HCT116 (cell line): ENCODE measurements at regions not wholly inside any gene's neighbourhood (a gene's known extent, or its start where the extent isn't known, plus 50 kb on each side); places are given as distances from the start of the nearest gene placed in this dataset.
"Not testable (repeated sequence)": the region's sequence is repeated elsewhere in the genome, so short reads cannot be mapped to it uniquely, and the experiment has no call there.

Experiments
- ATAC-seq: fragments of 200-7000 bp; cut with Tn5 transposase; 2 replicates; pipeline ENCODE4 v1.9.1; 2020; ENCODE audit warnings: mild to moderate bottlenecking, moderate library complexity
- BruUV-seq: library from RNA; stranded (reverse); fragments of 400-500 nt; replicated peaks from 2 replicates; lab custom pipeline; 2021; lab: Mats Ljungman, UMichigan
- CTCF ChIA-PET: fragments of 300-600 bp; sonication (Branson Sonifier 250); formaldehyde crosslinking; loops from one replicate; lab custom pipeline; 2021; ENCODE audit warnings: antibody characterized with exemption; lab: Charles Lee
- POLR2A ChIA-PET: fragments of 300-600, 350-600 bp; sonication (Branson Sonifier 250); formaldehyde crosslinking; loops from one replicate; lab custom pipeline; 2021; ENCODE audit warnings: antibody characterized with exemption; lab: Charles Lee
- RAD21 ChIA-PET, 2 experiments: fragments of 300-600 bp; sonication (Branson Sonifier 250); formaldehyde crosslinking; loops; one replicate each; lab custom pipeline; 2023; ENCODE audit warnings: low total read pairs in 2 of 2; ENCODE audit not compliant: uncharacterized antibody in 2 of 2, unreplicated experiment in 2 of 2, low non-redundant PET in 1 of 2; lab: Charles Lee
- DNase-seq: peaks from one replicate; pipeline ENCODE4 v3.0.0-alpha.2; 2010; ENCODE audit warnings: low read depth, low spot score
- H2AFZ ChIP-seq: fragments of 200-600 bp; shearing (Covaris generic), sonication (generic); 2 replicates; pipeline ENCODE4 v1.6.1; 2017; ENCODE audit warnings: low read depth, mixed run types, mixed read lengths, antibody characterized with exemption, low read length; ENCODE audit not compliant: poor library complexity, severe bottlenecking
- H3K27ac ChIP-seq: 2 replicates; pipeline ENCODE4 v1.5.1; 2012; ENCODE audit warnings: low read depth, low read length
- H3K27me3 ChIP-seq: fragments of 200-600 bp; sonication (generic); 2 replicates; pipeline ENCODE4 v1.6.1; 2016; ENCODE audit warnings: mixed run types, low read length, mixed read lengths; ENCODE audit not compliant: insufficient read depth
- H3K36me3 ChIP-seq, 2 experiments: fragments of 200-500 bp in 1 of 2; fragments of 200-600 bp in 1 of 2; sonication (Bioruptor generic) in 1 of 2; sonication (generic) in 1 of 2; 2 replicates each; pipeline versions ENCODE4 v1.5.1 to v1.6.1; 2014 to 2016; ENCODE audit warnings: low read length in 2 of 2, inconsistent platforms in 1 of 2, mixed read lengths in 1 of 2, mixed run types in 1 of 2; ENCODE audit not compliant: insufficient read depth in 2 of 2, control insufficient read depth in 1 of 2
- H3K4me1 ChIP-seq, 2 experiments: fragments of 200-600 bp in 1 of 2; sonication (generic) in 1 of 2; 2 replicates each; pipeline versions ENCODE4 v1.5.1 to v1.6.1; 2012 to 2017; ENCODE audit warnings: low read length in 2 of 2, inconsistent platforms in 1 of 2, mild to moderate bottlenecking in 1 of 2, mixed read lengths in 1 of 2, mixed run types in 1 of 2, moderate library complexity in 1 of 2; ENCODE audit not compliant: insufficient read depth in 2 of 2, control insufficient read depth in 1 of 2
- H3K4me2 ChIP-seq: fragments of 200-600 bp; sonication (generic); 2 replicates; pipeline ENCODE4 v1.6.1; 2017; ENCODE audit warnings: mixed run types, low read length, mixed read lengths
- H3K4me3 ChIP-seq, 2 experiments: fragments of 200-600 bp in 1 of 2; sonication (generic) in 1 of 2; replicated peaks in 1 of 2; 2 replicates each; pipeline ENCODE4 v1.5.1; 2011 to 2016; ENCODE audit warnings: low read length in 2 of 2, control low read depth in 1 of 2, low read depth in 1 of 2, mild to moderate bottlenecking in 1 of 2, mixed read lengths in 1 of 2, mixed run types in 1 of 2
- H3K79me2 ChIP-seq: fragments of 200-600 bp; sonication (generic); 2 replicates; pipeline ENCODE4 v1.6.1; 2017; ENCODE audit warnings: mild to moderate bottlenecking, mixed run types, low read length, moderate library complexity, mixed read lengths; ENCODE audit not compliant: insufficient read depth
- H3K9ac ChIP-seq: fragments of 200-600 bp; sonication (generic); 2 replicates; pipeline ENCODE4 v1.6.1; 2016; ENCODE audit warnings: low read length, mixed read lengths
- H3K9me2 ChIP-seq: fragments of 200-600 bp; sonication (generic), shearing (Covaris generic); 2 replicates; pipeline ENCODE4 v1.6.1; 2017; ENCODE audit warnings: mixed run types, mild to moderate bottlenecking, moderate library complexity; ENCODE audit not compliant: insufficient read depth
- H3K9me3 ChIP-seq, 2 experiments: fragments of 200-500 bp in 1 of 2; fragments of 200-600 bp in 1 of 2; sonication (Bioruptor generic) in 1 of 2; sonication (generic) in 1 of 2; 2 replicates each; pipeline ENCODE4 v1.6.1; 2014 to 2017; ENCODE audit warnings: low read length in 2 of 2, mixed read lengths in 2 of 2, inconsistent platforms in 1 of 2, low read depth in 1 of 2, mild to moderate bottlenecking in 1 of 2, mixed run types in 1 of 2, moderate library complexity in 1 of 2; ENCODE audit not compliant: control insufficient read depth in 1 of 2, insufficient read depth in 1 of 2
- H4K20me1 ChIP-seq: fragments of 200-600 bp; sonication (generic), shearing (Covaris generic); 2 replicates; pipeline ENCODE4 v1.6.1; 2017; ENCODE audit warnings: mixed run types, mild to moderate bottlenecking, moderate library complexity; ENCODE audit not compliant: insufficient read depth
- EGR1 ChIP-seq: IDR thresholded peaks from 2 replicates; pipeline ENCODE4 v1.6.1; 2012; ENCODE audit warnings: low read depth
- ELF1 ChIP-seq: IDR thresholded peaks from 2 replicates; pipeline ENCODE4 v1.6.1; 2012; ENCODE audit warnings: low read depth, borderline replicate concordance
- SIN3A ChIP-seq: IDR thresholded peaks from 2 replicates; pipeline ENCODE4 v1.6.1; 2012; ENCODE audit warnings: low read depth
- SRF ChIP-seq: IDR thresholded peaks from 2 replicates; pipeline ENCODE4 v1.6.1; 2012; ENCODE audit warnings: low read depth
- TCF7L2 ChIP-seq: IDR thresholded peaks from 2 replicates; pipeline ENCODE4 v1.7.0; 2011; ENCODE audit warnings: borderline replicate concordance, inconsistent platforms; ENCODE audit not compliant: insufficient read depth, insufficient read length; ENCODE audit errors: extremely low read depth
- intact Hi-C: fragments of 100-400 bp; cut with micrococcal nuclease; formaldehyde crosslinking; loops from 2 replicates; pipeline ENCODE4 v1.10.0; 2022
- TF ChIP-seq, protein P1 (sequence below): IDR thresholded peaks from 2 replicates; pipeline ENCODE4 v1.6.1; 2012

DNA sequence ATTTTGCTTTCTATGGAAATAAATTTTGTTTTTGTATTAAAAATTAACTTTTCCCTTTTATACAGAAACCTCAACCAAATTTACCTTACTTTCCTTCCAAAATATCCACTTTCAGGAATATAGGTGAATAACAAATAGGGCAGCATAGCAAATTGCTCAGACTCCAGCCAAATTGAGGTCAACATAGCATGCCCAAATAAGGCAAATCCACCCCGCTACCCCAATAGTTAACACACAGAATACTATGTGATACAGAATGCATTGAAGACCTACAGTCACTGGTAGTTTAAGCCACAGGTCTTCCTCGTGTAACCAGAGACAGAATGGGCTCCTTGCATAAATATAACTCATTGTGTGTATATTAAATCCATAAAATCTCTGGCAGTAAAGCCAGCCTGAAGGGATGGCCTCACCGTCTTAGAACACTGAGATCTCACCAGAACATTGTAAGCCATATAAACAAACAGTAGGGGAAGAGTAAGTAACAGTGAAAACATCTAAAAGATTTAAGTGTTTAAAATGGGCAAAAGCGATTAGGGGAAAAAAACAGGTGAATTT is 72.2 kb downstream of the PMAIP1 start:
- Histone ChIP-seq H3K36me3 (no peaks in the 10 kb centered on the region), H3K9me2 (no peaks in the 10 kb centered on the region), H3K79me2 (no peaks in the 10 kb centered on the region), H3K4me1 (no peaks in the 10 kb centered on the region), H3K9ac (no peak overlapping the region), H3K4me2 (no peak overlapping the region)
- ChIA-PET POLR2A (no interaction called here), RAD21 (no interaction called here)
- intact Hi-C loops, result no loop called here
- no peak for ATAC-seq
- no peak for DNase-seq
- TF ChIP-seq ELF1, result no peak
- TF ChIP-seq TCF7L2, result no peak
- TF ChIP-seq EGR1, result no peak
- no peak for TF ChIP-seq SIN3A
- TF ChIP-seq SRF, result peak; percentile 31; the same call in 1 of the 2 replicates
- TF ChIP-seq, protein P1, sequence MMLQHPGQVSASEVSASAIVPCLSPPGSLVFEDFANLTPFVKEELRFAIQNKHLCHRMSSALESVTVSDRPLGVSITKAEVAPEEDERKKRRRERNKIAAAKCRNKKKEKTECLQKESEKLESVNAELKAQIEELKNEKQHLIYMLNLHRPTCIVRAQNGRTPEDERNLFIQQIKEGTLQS, result no peak
- TF ChIP-seq, all 23 proteins: peak for 1
- no peak overlapping the region for H3K27ac ChIP-seq
- H3K27me3 ChIP-seq, result no peaks in the 10 kb centered on the region
- BruUV-seq, result no TSS peak
- CTCF ChIA-PET, result no interaction called here
- no peak overlapping the region for H2AFZ ChIP-seq
- H4K20me1 ChIP-seq, result no peaks in the 10 kb centered on the region
- H3K4me3 ChIP-seq, result no peak overlapping the region
- no peaks in the 10 kb centered on the region for H3K9me3 ChIP-seq

DNA sequence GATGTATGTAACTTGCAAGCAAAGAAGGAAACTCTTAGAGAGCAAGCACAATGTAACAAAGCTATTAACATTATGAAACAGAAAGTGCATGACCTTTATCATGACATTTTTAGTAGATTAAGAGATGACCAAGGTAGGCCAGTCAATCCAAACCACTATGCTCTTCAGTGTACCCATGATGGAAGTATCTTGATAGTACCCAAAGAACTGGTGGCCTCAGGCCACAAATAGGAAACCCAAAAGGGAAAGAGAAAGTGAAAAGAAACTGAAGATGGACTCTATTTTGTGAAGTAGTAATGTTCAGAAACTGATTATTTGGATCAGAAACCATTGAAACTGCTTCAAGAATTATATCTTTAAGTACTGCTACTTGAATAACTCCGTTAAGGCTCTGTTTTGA is 71.3 kb downstream of the PMAIP1 start:
- H3K36me3 ChIP-seq, H3K4me1 ChIP-seq, H4K20me1 ChIP-seq, H3K9me2 ChIP-seq, H3K9me3 ChIP-seq, H2AFZ ChIP-seq, H3K27me3 ChIP-seq, DNase-seq, ATAC-seq, H3K9ac ChIP-seq, RAD21 ChIA-PET, BruUV-seq, H3K79me2 ChIP-seq, H3K4me3 ChIP-seq, H3K27ac ChIP-seq, intact Hi-C loops, POLR2A ChIA-PET, H3K4me2 ChIP-seq, CTCF ChIA-PET: not testable (repeated sequence)

DNA sequence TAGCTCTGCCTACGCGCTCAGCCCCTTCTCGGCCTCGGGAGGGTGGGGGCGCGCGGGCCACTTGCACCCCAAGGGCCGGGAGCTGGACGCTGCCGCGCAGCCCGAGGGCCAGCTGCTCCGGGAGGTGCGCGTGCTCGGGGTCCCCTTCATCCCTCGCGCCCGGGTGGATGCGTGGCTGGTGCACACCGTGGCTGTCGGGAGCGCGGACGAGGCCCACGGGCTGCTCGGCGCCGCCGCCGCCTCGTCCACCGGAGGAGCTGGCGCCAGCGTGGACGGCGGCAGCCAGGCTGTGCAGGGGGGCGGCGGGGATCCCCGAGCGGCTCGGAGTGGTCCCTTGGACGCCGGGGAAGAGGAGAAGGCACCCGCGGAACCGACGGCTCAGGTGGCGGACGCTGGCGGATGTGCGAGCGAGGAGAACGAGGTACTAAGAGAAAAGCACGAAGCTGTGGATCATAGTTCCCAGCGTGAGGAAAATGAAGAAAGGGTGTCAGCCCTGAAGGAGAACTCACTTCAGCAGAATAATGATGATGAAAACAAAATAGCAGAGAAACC is 69.8 kb downstream of the PMAIP1 start:
- CTCF ChIA-PET, intact Hi-C loops, H4K20me1 ChIP-seq, ATAC-seq, BruUV-seq, POLR2A ChIA-PET, H3K9ac ChIP-seq, H3K27me3 ChIP-seq, H3K4me3 ChIP-seq, DNase-seq, H3K4me1 ChIP-seq, H3K9me2 ChIP-seq, H3K4me2 ChIP-seq, H3K27ac ChIP-seq, RAD21 ChIA-PET, H2AFZ ChIP-seq, H3K9me3 ChIP-seq, H3K79me2 ChIP-seq, H3K36me3 ChIP-seq: not testable (repeated sequence)
